Panc1 (cell line): ENCODE measurements at regions not wholly inside any gene's neighbourhood (a gene's known extent, or its start where the extent isn't known, plus 50 kb on each side); places are given as distances from the start of the nearest gene placed in this dataset.

Experiments
- CTCF ChIP-seq: fragments of 450-650 bp; IDR thresholded peaks from 2 replicates; pipeline ENCODE4 v1.5.1; 2017; ENCODE audit warnings: mild to moderate bottlenecking
- POLR2AphosphoS5 ChIP-seq: IDR thresholded peaks from 2 replicates; pipeline ENCODE4 v1.6.1; 2012; ENCODE audit warnings: mild to moderate bottlenecking, low read depth, low read length, moderate library complexity
- REST ChIP-seq, 2 experiments: IDR thresholded peaks; 2 replicates each; pipeline ENCODE4 v1.6.1; 2011 to 2012; ENCODE audit warnings: low read depth in 2 of 2, control low read depth in 1 of 2, low read length in 1 of 2, mild to moderate bottlenecking in 1 of 2, moderate library complexity in 1 of 2; ENCODE audit not compliant: insufficient read depth in 1 of 2
- SIN3A ChIP-seq: IDR thresholded peaks from 2 replicates; pipeline ENCODE4 v1.6.1; 2012; ENCODE audit warnings: low read depth, mild to moderate bottlenecking, low read length, moderate library complexity, borderline replicate concordance; ENCODE audit not compliant: insufficient read depth
- TCF7L2 ChIP-seq: IDR thresholded peaks from 2 replicates; pipeline ENCODE4 v1.6.1; 2011; ENCODE audit warnings: mild to moderate bottlenecking, low read depth, low read length, inconsistent platforms

GRCh38 chr4:3703343-3703676, 62.9 kb upstream of the ADRA2C start:
- no peak for TF ChIP-seq POLR2AphosphoS5
- TF ChIP-seq CTCF, result no peak
- no peak for TF ChIP-seq TCF7L2
- TF ChIP-seq REST (IDR thresholded peaks at IDR 0.05; ENCODE audit: insufficient read depth in 1 of 2, low read depth in 2 of 2, low read length in 1 of 2), result no peak
- no peak for TF ChIP-seq SIN3A
